ENCODE measurements at regions not wholly inside any gene's neighbourhood (a gene's known extent, or its start where the extent isn't known, plus 50 kb on each side); places are given as distances from the start of the nearest gene placed in this dataset.
A peak's percentile ranks its signal among the peaks of the same experiment; 100 is the strongest.

- H3K9me3 ChIP-seq (ENCODE audit: control insufficient read depth, insufficient read depth, low read length), result no peaks in the 10 kb centered on the region
- no peak overlapping the region for H3K4me3 ChIP-seq (ENCODE audit: low read depth, low read length)
- TF ChIP-seq, protein P1, sequence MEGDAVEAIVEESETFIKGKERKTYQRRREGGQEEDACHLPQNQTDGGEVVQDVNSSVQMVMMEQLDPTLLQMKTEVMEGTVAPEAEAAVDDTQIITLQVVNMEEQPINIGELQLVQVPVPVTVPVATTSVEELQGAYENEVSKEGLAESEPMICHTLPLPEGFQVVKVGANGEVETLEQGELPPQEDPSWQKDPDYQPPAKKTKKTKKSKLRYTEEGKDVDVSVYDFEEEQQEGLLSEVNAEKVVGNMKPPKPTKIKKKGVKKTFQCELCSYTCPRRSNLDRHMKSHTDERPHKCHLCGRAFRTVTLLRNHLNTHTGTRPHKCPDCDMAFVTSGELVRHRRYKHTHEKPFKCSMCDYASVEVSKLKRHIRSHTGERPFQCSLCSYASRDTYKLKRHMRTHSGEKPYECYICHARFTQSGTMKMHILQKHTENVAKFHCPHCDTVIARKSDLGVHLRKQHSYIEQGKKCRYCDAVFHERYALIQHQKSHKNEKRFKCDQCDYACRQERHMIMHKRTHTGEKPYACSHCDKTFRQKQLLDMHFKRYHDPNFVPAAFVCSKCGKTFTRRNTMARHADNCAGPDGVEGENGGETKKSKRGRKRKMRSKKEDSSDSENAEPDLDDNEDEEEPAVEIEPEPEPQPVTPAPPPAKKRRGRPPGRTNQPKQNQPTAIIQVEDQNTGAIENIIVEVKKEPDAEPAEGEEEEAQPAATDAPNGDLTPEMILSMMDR (IDR thresholded peaks at IDR 0.05; ENCODE audit: low read depth, low read length), result no peak
- ChIA-PET CTCF (interaction anchor here (1.7 to 2.2 kb wide), 2 partner anchors 73 to 1483 kb away, joined by 6 to 11 read pairs; no protein-coding TSS in a partner anchor), POLR2A (no interaction called here)
- DNase-seq (ENCODE audit: low read depth, low spot score), result no peak
- H3K27ac ChIP-seq (ENCODE audit: low read depth, low read length), result no peak overlapping the region
- no peaks in the 10 kb centered on the region for H3K27me3 ChIP-seq (ENCODE audit: control insufficient read depth, insufficient read depth, low read length)
Measured at GRCh38 chr2:211084352-211084751, 528.0 kb downstream of the CPS1 start.

DNA sequence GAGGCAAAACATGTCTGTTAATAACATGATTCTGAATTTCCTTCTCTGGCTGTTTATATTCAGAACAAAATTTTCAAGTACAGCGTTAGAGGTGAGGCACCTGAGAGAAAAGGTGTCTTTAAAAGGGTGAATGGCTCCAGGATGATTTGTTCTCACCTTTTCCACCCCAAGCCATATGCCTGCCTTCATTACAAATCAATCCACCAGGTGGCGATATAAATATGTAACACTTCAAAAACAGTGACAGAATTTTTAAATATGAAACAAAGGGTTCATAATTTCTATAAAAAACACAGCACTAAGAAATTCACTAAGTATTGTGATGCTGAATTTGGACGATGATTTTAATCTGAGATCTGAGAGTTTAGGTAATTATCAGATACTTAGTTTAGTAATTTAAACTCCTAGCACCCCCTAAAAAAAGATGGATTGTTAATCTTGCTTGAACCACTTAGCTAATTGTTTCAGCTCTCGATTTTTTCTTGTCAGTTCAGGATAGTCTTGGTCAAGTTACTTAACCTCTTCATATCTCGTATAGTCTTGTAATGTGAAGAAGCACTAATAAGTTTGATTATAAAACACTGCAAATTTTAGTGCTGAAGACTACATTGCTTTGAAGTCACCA, 528.8 kb downstream of the CPS1 start:
- no peaks in the 10 kb centered on the region for H3K27me3 ChIP-seq (ENCODE audit: control insufficient read depth, insufficient read depth, low read length)
- H3K27ac ChIP-seq (ENCODE audit: low read depth, low read length), result no peak overlapping the region
- CTCF ChIA-PET, result interaction anchor here (1.0 to 2.2 kb wide), 4 partner anchors 9 to 1482 kb away, joined by 4 to 11 read pairs (median 6); no protein-coding TSS in a partner anchor
- no peaks in the 10 kb centered on the region for H3K9me3 ChIP-seq (ENCODE audit: control insufficient read depth, insufficient read depth, low read length)
- no peak for DNase-seq (ENCODE audit: low read depth, low spot score)
- H3K4me3 ChIP-seq (ENCODE audit: low read depth, low read length), result no peak overlapping the region
- TF ChIP-seq, protein P1 (IDR thresholded peaks at IDR 0.05; ENCODE audit: low read depth, low read length), result peak; percentile 47
- POLR2A ChIA-PET, result no interaction called here

DNA sequence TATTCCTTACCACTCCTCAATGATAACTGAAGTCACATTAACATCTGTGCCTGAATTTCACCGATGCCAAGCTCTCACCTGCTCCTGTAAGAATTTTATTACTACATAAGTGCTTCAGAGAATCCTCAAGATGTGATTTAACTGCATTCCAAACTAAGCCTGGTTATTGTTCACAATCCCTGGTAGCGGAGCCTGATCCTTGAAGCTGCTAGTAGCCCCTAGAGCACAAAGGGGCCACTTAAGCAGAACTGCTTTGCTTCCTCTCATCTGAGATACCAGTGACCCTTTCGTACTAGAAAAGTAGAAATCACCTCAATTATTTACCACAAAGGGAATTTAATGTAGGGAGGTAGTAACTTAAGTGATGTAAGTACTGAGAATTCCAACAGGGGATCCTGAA, 529.6 kb downstream of the CPS1 start:
- ChIA-PET CTCF (interaction anchor here (1.1 to 2.2 kb wide), 3 partner anchors 8 to 1481 kb away, joined by 4 to 11 read pairs (median 7); no protein-coding TSS in a partner anchor), POLR2A (no interaction called here)
- H3K27me3 ChIP-seq (ENCODE audit: control insufficient read depth, insufficient read depth, low read length), result no peaks in the 10 kb centered on the region

GRCh38 chr2:211089127-211089526, 532.7 kb downstream of the CPS1 start:
- Histone ChIP-seq H3K27me3 (ENCODE audit: control insufficient read depth, insufficient read depth, low read length) (no peaks in the 10 kb centered on the region), H3K4me3 (ENCODE audit: low read depth, low read length) (no peak overlapping the region), H3K9me3 (ENCODE audit: control insufficient read depth, insufficient read depth, low read length) (no peaks in the 10 kb centered on the region; the same call in 1 of the 2 replicates), H3K27ac (ENCODE audit: low read depth, low read length) (no peak overlapping the region)
- DNase-seq (ENCODE audit: low read depth, low spot score), result no peak
- CTCF ChIA-PET, result interaction anchor here (1.4 to 1.8 kb wide), 2 partner anchors 68 to 1478 kb away, joined by 3 to 6 read pairs; no protein-coding TSS in a partner anchor
- TF ChIP-seq, protein P1 (IDR thresholded peaks at IDR 0.05; ENCODE audit: low read depth, low read length), result no peak
- POLR2A ChIA-PET, result no interaction called here

More for the DNA sequence above, 529.6 kb downstream of the CPS1 start:
- Histone ChIP-seq H3K27ac (ENCODE audit: low read depth, low read length) (no peak overlapping the region), H3K4me3 (ENCODE audit: low read depth, low read length) (no peak overlapping the region), H3K9me3 (ENCODE audit: control insufficient read depth, insufficient read depth, low read length) (no peaks in the 10 kb centered on the region)
- DNase-seq (ENCODE audit: low read depth, low spot score), result no peak
- TF ChIP-seq, protein P1 (IDR thresholded peaks at IDR 0.05; ENCODE audit: low read depth, low read length), result no peak

DNA sequence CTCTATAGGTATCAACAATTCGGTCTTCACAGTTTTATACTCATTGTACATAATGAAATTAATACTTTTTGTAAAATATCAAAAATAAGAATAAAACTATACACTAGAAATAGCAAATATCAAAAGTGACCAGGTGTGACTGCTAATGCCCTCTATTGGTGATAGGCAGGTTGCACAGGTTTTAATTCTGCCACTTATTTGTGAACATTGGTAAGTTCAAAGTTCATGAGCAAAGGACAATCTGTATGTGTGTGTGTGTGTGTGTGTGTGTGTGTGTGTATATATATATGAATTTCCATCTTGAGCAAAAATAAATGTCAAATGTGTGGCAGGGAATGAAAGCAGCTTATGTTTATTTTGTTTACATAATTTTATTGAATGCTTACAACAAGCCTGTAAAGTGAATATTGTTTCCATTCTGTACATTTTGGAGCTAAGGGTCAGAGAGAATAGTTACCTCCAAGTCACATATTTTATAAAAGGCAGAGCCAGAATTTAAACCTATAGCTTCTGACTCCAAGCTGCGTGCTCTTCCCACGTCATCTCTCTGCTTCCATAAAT, 537.4 kb downstream of the CPS1 start:
- Histone ChIP-seq H3K27me3 (ENCODE audit: control insufficient read depth, insufficient read depth, low read length) (no peaks in the 10 kb centered on the region), H3K4me3 (ENCODE audit: low read depth, low read length) (no peak overlapping the region), H3K27ac (ENCODE audit: low read depth, low read length) (no peak overlapping the region), H3K9me3 (ENCODE audit: control insufficient read depth, insufficient read depth, low read length) (no peaks in the 10 kb centered on the region; the same call in 1 of the 2 replicates)
- TF ChIP-seq, protein P1 (IDR thresholded peaks at IDR 0.05; ENCODE audit: low read depth, low read length), result no peak; the same call in 1 of the 2 replicates
- DNase-seq (ENCODE audit: low read depth, low spot score), result no peak
- CTCF ChIA-PET, result interaction anchor here (0.6 to 1.3 kb wide), 3 partner anchors 8 to 1593 kb away, joined by 3 to 4 read pairs (median 4); no protein-coding TSS in a partner anchor
- POLR2A ChIA-PET, result no interaction called here

Data from AG04450 (cell line).